ENCODE measurements at regions not wholly inside any gene's neighbourhood (a gene's known extent, or its start where the extent isn't known, plus 50 kb on each side); places are given as distances from the start of the nearest gene placed in this dataset.

- TF ChIP-seq EZH2 (IDR thresholded peaks at IDR 0.05; ENCODE audit: low read length) (no peak), CTCF (optimal IDR thresholded peaks at IDR 0.05 in 1 of 3, IDR thresholded peaks at IDR 0.05 in 1 of 3, conservative IDR thresholded peaks at IDR 0.05 in 1 of 3; ENCODE audit: extremely low read depth in 1 of 3, insufficient read depth in 2 of 3, low read length in 3 of 3) (no peak)
Observed at GRCh38 chr1:221138516-221138915, 259.3 kb downstream of the HLX start.
